GM12874 (cell line): ENCODE measurements at regions not wholly inside any gene's neighbourhood (a gene's known extent, or its start where the extent isn't known, plus 50 kb on each side); places are given as distances from the start of the nearest gene placed in this dataset.

Experiments used
- CTCF ChIP-seq: IDR thresholded peaks from 2 replicates; pipeline ENCODE4 v1.5.1; 2011; ENCODE audit warnings: low read depth, mild to moderate bottlenecking, control low read depth, low read length, moderate library complexity; ENCODE audit not compliant: insufficient read depth

- TF ChIP-seq CTCF = no peak
Measured at GRCh38 chr18:57951999-57952774, 91.8 kb upstream of the NEDD4L start.

- TF ChIP-seq CTCF = no peak
Measured at GRCh38 chr18:57951117-57951796, 92.8 kb upstream of the NEDD4L start.

- TF ChIP-seq CTCF = no peak
Measured at GRCh38 chr18:57950542-57950941, 93.5 kb upstream of the NEDD4L start.

GRCh38 chr18:57947117-57947516 is 96.9 kb upstream of the NEDD4L start:
- TF ChIP-seq CTCF = no peak

DNA sequence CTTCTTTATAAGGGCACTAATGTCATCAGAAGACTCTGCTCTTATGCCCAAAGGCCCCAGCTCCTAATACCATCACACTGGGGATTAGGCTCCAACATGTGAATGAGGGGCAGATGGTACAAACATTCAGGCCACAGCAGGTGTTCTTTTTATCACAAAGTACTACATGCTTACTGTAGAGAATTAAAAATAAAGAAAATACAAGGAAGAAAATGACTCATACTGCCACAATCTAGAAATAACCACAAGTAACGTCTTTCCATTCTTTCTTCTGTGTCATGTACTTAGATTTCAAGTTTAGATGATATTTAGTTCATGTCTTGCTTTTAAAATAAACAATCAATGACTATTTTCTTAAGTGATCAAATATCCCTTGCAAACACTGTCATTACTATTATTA is 100.3 kb upstream of the NEDD4L start:
- TF ChIP-seq CTCF = no peak

GRCh38 chr18:57942493-57942892 is 101.5 kb upstream of the NEDD4L start:
- no peak for TF ChIP-seq CTCF

GRCh38 chr18:57941841-57942489 is 102.1 kb upstream of the NEDD4L start:
- no peak for TF ChIP-seq CTCF
